Right lobe of liver (tissue), 4 donors: ENCODE measurements at regions not wholly inside any gene's neighbourhood (a gene's known extent, or its start where the extent isn't known, plus 50 kb on each side); places are given as distances from the start of the nearest gene placed in this dataset.

Experiments
- POLR2A ChIP-seq: fragments of 450-650 bp; IDR thresholded peaks from one replicate; pipeline ENCODE4 v1.6.1; 2017; ENCODE audit warnings: antibody characterized with exemption, mild to moderate bottlenecking
- TF ChIP-seq, protein P1 (sequence below), 4 donors: fragments of 200-600 bp in 3 of 4; fragments of 450-650 bp in 1 of 4; IDR thresholded peaks; one replicate each; pipeline versions ENCODE4 v1.5.1 to v1.8.0; 2016 to 2022; ENCODE audit warnings: antibody characterized with exemption in 4 of 4, mild to moderate bottlenecking in 2 of 4
- donor health status: DM: no; HTN: no; CAD: no.
- donor health status: DM: no; HTN: no; CAD: no.
- donor health status: DM: no; HTN: yes; CAD: no.

DNA sequence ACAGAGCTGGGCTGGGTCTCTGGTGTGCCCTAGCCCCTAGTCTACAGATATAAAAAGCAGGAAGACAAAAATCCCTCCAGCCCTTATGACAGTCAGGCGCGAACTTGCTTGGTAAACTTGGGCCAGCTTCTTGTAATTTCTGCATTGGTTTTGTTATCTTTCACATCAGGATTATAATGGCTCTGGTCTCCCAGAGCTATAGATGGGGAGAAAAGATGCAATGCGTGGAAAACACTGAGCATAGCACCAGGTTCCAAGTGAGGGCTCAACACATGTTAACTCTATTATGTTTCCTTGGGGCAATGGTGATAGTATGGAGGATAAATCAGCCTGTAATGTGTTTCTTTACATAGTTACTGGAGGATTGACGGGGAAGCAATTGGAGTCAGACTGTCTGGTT is 246.8 kb upstream of the KCNG1 start:
- no peak for TF ChIP-seq POLR2A
- TF ChIP-seq, protein P1, sequence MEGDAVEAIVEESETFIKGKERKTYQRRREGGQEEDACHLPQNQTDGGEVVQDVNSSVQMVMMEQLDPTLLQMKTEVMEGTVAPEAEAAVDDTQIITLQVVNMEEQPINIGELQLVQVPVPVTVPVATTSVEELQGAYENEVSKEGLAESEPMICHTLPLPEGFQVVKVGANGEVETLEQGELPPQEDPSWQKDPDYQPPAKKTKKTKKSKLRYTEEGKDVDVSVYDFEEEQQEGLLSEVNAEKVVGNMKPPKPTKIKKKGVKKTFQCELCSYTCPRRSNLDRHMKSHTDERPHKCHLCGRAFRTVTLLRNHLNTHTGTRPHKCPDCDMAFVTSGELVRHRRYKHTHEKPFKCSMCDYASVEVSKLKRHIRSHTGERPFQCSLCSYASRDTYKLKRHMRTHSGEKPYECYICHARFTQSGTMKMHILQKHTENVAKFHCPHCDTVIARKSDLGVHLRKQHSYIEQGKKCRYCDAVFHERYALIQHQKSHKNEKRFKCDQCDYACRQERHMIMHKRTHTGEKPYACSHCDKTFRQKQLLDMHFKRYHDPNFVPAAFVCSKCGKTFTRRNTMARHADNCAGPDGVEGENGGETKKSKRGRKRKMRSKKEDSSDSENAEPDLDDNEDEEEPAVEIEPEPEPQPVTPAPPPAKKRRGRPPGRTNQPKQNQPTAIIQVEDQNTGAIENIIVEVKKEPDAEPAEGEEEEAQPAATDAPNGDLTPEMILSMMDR (IDR thresholded peaks at IDR 0.05), result no peak
